Cardiac muscle cell (in vitro differentiated cells and primary cell): ENCODE measurements at regions not wholly inside any gene's neighbourhood (a gene's known extent, or its start where the extent isn't known, plus 50 kb on each side); places are given as distances from the start of the nearest gene placed in this dataset.
A peak's percentile ranks its signal among the peaks of the same experiment; 100 is the strongest.

ENCODE experiments used
- DNase-seq, 2 donors: peaks; one replicate each; pipeline versions ENCODE4 v3.0.0 to v3.0.0-alpha.2; 2010 to 2017; ENCODE audit warnings: low read depth in 1 of 2, low spot score in 1 of 2
- H3K27ac ChIP-seq: fragments of 200-600 bp; sonication (generic); 2 replicates; pipeline ENCODE4 v1.5.1; 2016
- H3K27me3 ChIP-seq: fragments of 200-600 bp; sonication (generic); 2 replicates; pipeline ENCODE4 v1.6.0; 2016; ENCODE audit warnings: control low read depth
- H3K36me3 ChIP-seq: fragments of 200-600 bp; sonication (generic); 2 replicates; pipeline ENCODE4 v1.5.1; 2016; ENCODE audit warnings: control low read depth
- H3K4me1 ChIP-seq: fragments of 200-600 bp; sonication (generic); 2 replicates; pipeline ENCODE4 v1.8.1; 2017; ENCODE audit warnings: low read depth, mild to moderate bottlenecking, mixed run types
- H3K4me3 ChIP-seq: fragments of 200-600 bp; sonication (generic); 2 replicates; pipeline ENCODE4 v1.5.1; 2016; ENCODE audit warnings: mild to moderate bottlenecking
- H3K9me3 ChIP-seq: fragments of 200-600 bp; sonication (generic); 2 replicates; pipeline ENCODE4 v1.5.1; 2017; ENCODE audit warnings: low read depth, mild to moderate bottlenecking, control low read depth
- CTCF ChIP-seq: IDR thresholded peaks from 2 replicates; pipeline ENCODE4 v1.5.1; 2012; ENCODE audit warnings: low read depth, mild to moderate bottlenecking, low read length

DNA sequence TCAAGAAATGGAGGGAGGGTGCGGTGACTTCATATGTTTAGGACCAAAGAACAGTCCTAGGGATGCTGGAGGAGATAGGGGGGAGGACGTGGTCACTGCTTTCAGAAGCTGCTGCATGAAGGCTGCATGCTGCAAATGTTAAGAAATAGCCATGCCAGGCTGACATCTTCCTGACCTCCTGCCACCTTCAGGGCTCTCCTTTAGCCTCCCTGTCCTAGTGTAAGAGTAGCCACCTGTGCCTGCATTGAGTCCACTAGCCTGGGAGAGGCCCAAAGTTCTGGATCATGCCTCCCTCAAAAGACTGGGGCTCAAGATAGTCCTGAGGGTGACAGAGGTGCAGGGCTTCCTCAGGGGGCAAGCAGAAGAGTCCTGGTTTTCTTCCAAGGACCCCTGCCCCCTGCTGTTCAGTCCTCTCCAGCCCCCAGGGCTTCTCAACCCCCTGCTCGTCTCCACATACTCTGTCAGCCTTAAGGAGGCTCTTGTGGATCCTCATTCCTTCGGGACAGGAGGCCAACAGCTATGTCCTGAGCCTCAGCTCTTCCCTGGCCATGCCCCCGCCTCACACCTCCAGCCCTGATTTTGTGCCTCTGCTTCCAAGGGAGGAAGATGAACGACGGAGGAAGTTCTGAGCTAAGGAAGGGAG lies 96.3 kb downstream of the MRPL14 start:
- H3K4me3 ChIP-seq = no peak overlapping the region
- no peak for TF ChIP-seq CTCF
- H3K27me3 ChIP-seq = no peaks in the 10 kb centered on the region
- DNase-seq = no peak
- H3K9me3 ChIP-seq = no peaks in the 10 kb centered on the region
- no peak overlapping the region for H3K27ac ChIP-seq
- H3K4me1 ChIP-seq = no peaks in the 10 kb centered on the region
- H3K36me3 ChIP-seq = no peaks in the 10 kb centered on the region

GRCh38 chr6:44029444-44030185 lies 97.6 kb downstream of the MRPL14 start:
- no peak overlapping the region for H3K4me3 ChIP-seq
- peak in 1 of 2 donors; percentile 37 for DNase-seq
- H3K36me3 ChIP-seq = no peaks in the 10 kb centered on the region
- H3K9me3 ChIP-seq = no peaks in the 10 kb centered on the region
- H3K4me1 ChIP-seq = no peaks in the 10 kb centered on the region
- H3K27me3 ChIP-seq = no peaks in the 10 kb centered on the region
- no peak overlapping the region for H3K27ac ChIP-seq
- TF ChIP-seq CTCF = no peak

DNA sequence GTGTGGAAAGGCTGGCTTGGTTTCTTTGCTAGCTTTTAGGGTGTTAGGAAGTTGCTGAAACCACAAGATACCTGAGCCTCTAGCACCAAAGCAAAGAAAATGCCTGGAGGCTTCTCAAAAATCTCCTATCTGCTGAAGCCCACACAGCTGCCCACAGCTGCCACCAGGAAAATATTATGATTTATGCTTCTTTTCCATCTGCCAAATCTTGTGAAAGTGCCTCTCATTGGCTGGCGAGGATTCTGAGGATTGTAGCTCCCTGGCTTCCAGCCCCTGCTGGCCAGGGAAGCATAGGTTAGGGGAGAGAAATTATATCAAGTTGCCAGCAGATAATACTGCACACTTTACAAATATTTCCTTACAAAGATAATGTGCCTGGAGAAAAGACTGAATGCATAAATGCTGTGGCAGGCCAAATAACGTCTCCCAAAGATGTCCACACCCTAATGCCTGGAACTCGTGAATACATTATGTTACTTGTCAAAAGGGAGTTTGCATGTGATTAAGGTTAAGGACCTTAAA lies 98.4 kb downstream of the MRPL14 start:
- peak in 1 of 2 donors; percentile 64 for DNase-seq
- no peaks in the 10 kb centered on the region for H3K36me3 ChIP-seq

DNA sequence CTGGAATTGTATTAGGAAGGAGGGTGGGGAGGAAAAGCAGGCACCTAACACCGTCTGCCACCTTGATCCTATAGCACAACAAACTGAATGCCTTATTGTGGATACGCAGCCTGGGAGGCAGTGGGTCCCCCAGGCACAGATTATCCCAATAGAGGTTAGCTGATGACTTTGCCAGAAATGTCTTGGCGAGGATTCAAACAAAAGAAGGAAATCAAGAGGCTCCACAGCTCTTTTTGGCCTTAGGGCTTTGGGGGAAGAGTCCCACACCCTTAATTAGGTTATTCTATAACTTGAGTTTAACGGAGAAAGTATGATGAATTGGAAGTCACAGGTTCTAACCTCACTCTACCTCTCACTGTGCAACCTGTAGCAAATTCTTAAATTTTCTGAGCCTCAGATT lies 102.0 kb downstream of the MRPL14 start:
- Histone ChIP-seq H3K27me3 (no peaks in the 10 kb centered on the region), H3K9me3 (no peaks in the 10 kb centered on the region), H3K4me1 (no peaks in the 10 kb centered on the region), H3K4me3 (no peak overlapping the region), H3K36me3 (no peaks in the 10 kb centered on the region), H3K27ac (no peak overlapping the region)
- DNase-seq = no peak
- TF ChIP-seq CTCF = no peak

More for the DNA sequence above, 98.4 kb downstream of the MRPL14 start:
- no peaks in the 10 kb centered on the region for H3K9me3 ChIP-seq
- no peaks in the 10 kb centered on the region for H3K27me3 ChIP-seq
- no peak overlapping the region for H3K4me3 ChIP-seq
- peak; percentile 42 for TF ChIP-seq CTCF
- H3K4me1 ChIP-seq = no peaks in the 10 kb centered on the region
- no peak overlapping the region for H3K27ac ChIP-seq

- no peak overlapping the region for H3K4me3 ChIP-seq
- TF ChIP-seq CTCF = no peak
- no peaks in the 10 kb centered on the region for H3K4me1 ChIP-seq
These were observed 102.6 kb downstream of the MRPL14 start for GRCh38 chr6:44024574-44025219.

More at GRCh38 chr6:44024574-44025219, 102.6 kb downstream of the MRPL14 start:
- no peaks in the 10 kb centered on the region for H3K27me3 ChIP-seq
- no peaks in the 10 kb centered on the region for H3K9me3 ChIP-seq
- H3K36me3 ChIP-seq = no peaks in the 10 kb centered on the region
- no peak overlapping the region for H3K27ac ChIP-seq
- no peak for DNase-seq
